ENCODE measurements at regions not wholly inside any gene's neighbourhood (a gene's known extent, or its start where the extent isn't known, plus 50 kb on each side); places are given as distances from the start of the nearest gene placed in this dataset.
"Not testable (repeated sequence)": the region's sequence is repeated elsewhere in the genome, so short reads cannot be mapped to it uniquely, and the experiment has no call there.

- Mint-ChIP-seq H3K4me3 (no peak overlapping the region), H3K27me3 (ENCODE audit: low read depth) (no peaks in the 10 kb centered on the region), H3K27ac (no peak overlapping the region), H3K9me3 (peaks cover 8% of the 10 kb centered on the region), H3K4me1 (ENCODE audit: low read depth) (no peaks in the 10 kb centered on the region), H3K36me3 (ENCODE audit: low read depth) (no peaks in the 10 kb centered on the region)
Measured at GRCh38 chr6:80930376-80930775, 822.1 kb downstream of the TENT5A start.

- H3K4me3 Mint-ChIP-seq: no peak overlapping the region
- H3K9me3 Mint-ChIP-seq: no peaks in the 10 kb centered on the region
- no peaks in the 10 kb centered on the region for H3K4me1 Mint-ChIP-seq (ENCODE audit: low read depth)
- H3K36me3 Mint-ChIP-seq (ENCODE audit: low read depth): no peaks in the 10 kb centered on the region
- H3K27ac Mint-ChIP-seq: no peak overlapping the region
- H3K27me3 Mint-ChIP-seq (ENCODE audit: low read depth): no peaks in the 10 kb centered on the region
Measured at GRCh38 chr6:80923816-80924215, 817.3 kb downstream of the BCKDHB start.

DNA sequence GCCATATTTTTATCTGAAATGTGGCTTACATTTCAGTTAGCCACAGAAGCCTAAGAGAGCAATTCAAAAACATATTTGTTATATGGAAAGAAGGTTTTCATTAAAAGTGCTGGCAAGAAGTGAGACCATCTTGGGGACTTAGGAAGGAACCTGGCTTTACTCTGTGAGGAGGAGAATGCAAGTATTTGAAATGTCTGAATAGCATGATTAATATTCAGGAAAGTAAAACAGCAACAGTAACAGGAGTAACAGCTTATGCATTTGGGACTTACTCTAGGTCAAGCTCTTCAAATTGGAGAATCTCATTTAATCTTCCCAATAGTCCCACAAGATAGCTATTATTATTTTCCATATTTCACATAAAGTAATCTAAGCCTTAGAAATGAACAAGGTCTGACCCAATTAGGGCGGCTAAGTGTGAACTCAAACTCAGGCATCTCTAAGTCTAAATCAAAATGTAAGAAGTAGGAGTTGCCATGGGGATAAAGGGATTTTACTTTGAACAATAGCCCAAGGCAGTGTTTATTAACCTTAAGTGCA, 816.5 kb downstream of the BCKDHB start:
- H3K27ac Mint-ChIP-seq: no peak overlapping the region
- no peaks in the 10 kb centered on the region for H3K27me3 Mint-ChIP-seq (ENCODE audit: low read depth)
- no peaks in the 10 kb centered on the region for H3K4me1 Mint-ChIP-seq (ENCODE audit: low read depth)
- no peaks in the 10 kb centered on the region for H3K9me3 Mint-ChIP-seq
- no peak overlapping the region for H3K4me3 Mint-ChIP-seq
- no peaks in the 10 kb centered on the region for H3K36me3 Mint-ChIP-seq (ENCODE audit: low read depth)

DNA sequence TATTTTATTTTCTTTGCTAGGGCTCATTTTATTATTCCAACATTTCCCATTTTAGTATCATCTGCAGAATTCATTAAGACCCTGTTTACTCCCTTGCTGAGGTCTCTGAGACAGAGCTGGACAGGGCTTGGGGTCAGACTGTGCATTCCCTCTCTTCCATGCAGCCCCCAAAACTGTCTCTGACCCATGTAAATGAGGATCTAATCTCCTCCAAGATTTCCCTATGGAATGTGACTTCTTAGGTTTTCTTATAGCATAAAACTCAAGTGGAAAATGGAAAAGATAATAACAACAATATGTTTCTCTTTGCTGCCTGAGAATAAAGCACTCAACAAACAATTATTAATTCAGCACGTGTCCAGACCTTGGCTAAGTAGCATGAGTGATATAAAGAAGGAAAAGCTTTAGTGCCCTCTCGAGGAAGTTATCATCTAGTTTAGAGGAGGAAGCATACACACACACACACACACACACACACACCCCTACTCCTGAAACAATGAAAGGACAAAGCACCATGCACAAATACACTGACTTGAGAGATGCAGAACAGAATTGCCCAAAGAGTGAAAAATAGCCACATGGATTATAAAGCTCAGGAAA, 815.5 kb downstream of the BCKDHB start:
- no peaks in the 10 kb centered on the region for H3K9me3 Mint-ChIP-seq
- no peak overlapping the region for H3K27ac Mint-ChIP-seq
- H3K36me3 Mint-ChIP-seq (ENCODE audit: low read depth): no peaks in the 10 kb centered on the region
- no peaks in the 10 kb centered on the region for H3K27me3 Mint-ChIP-seq (ENCODE audit: low read depth)
- H3K4me1 Mint-ChIP-seq (ENCODE audit: low read depth): no peaks in the 10 kb centered on the region
- H3K4me3 Mint-ChIP-seq: no peak overlapping the region

DNA sequence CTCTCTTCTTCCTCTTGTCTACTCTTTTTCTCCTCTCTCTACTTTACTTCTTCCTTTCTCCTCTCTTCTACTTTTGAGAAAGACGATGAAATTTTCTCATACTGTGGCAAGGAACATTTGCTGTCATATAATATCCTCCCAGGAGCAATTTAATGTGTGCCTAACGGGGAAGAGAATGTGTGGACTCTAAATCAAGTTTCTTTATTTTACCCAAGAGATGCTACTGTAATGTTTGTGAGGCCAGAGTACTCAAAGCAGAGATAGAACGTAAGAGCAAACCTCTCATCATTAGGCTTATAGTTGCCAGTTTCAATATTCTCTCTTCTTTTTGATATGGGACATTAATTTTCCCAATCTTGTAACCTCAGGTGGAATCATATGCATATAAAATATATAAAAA, 801.4 kb downstream of the BCKDHB start:
- H3K27ac Mint-ChIP-seq: no peak overlapping the region
- H3K36me3 Mint-ChIP-seq (ENCODE audit: low read depth): no peaks in the 10 kb centered on the region
- no peak overlapping the region for H3K4me3 Mint-ChIP-seq
- peaks cover 7% of the 10 kb centered on the region for H3K9me3 Mint-ChIP-seq
- no peaks in the 10 kb centered on the region for H3K27me3 Mint-ChIP-seq (ENCODE audit: low read depth)
- no peaks in the 10 kb centered on the region for H3K4me1 Mint-ChIP-seq (ENCODE audit: low read depth)

- peaks cover 14% of the 10 kb centered on the region for H3K9me3 Mint-ChIP-seq
- no peak overlapping the region for H3K4me3 Mint-ChIP-seq
- H3K36me3 Mint-ChIP-seq (ENCODE audit: low read depth): no peaks in the 10 kb centered on the region
- H3K27me3 Mint-ChIP-seq (ENCODE audit: low read depth): no peaks in the 10 kb centered on the region
- H3K27ac Mint-ChIP-seq: no peak overlapping the region
- no peaks in the 10 kb centered on the region for H3K4me1 Mint-ChIP-seq (ENCODE audit: low read depth)
Measured at GRCh38 chr6:80903711-80904110, 797.2 kb downstream of the BCKDHB start.

DNA sequence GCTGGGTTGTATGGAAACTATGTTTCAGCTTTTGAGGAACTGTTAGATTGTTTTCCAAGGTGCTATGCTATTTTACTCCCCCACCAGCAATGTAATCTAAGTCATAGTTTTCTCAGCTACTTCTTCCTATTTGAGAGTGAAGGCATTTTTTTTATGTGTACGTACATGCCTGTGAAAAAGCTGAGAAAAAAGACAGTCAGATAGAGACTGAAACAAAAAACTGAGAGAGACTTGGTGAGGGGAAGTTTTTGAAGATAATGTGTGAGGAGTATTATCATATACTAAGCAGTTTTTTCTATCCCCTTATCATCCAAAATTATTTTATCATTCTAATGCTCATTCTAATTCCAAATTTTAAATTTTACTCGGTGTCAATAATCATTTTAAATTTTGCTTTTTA, 780.0 kb downstream of the BCKDHB start:
- no peaks in the 10 kb centered on the region for H3K36me3 Mint-ChIP-seq (ENCODE audit: low read depth)
- H3K9me3 Mint-ChIP-seq: no peaks in the 10 kb centered on the region
- no peak overlapping the region for H3K4me3 Mint-ChIP-seq
- no peaks in the 10 kb centered on the region for H3K27me3 Mint-ChIP-seq (ENCODE audit: low read depth)
- H3K4me1 Mint-ChIP-seq (ENCODE audit: low read depth): peaks cover 2% of the 10 kb centered on the region
- H3K27ac Mint-ChIP-seq: no peak overlapping the region

DNA sequence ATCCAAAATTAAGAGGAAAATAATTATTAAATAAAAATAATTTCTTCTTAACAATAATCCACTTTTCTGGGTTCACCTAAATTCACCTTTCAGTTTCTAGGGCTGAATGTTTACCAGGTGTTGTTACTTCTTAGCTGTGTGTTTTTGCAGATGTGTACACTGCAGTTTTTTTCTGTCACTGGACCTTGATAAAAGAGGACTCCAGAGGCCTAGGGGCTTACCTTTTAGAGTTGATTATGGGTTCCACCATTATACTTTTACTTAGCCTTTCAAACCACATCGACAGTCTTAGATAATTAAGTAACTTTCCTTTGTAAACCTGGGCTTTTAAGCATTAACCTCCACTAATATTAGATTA, 766.5 kb downstream of the BCKDHB start:
- Mint-ChIP-seq H3K27me3 (ENCODE audit: low read depth) (no peaks in the 10 kb centered on the region), H3K9me3 (peaks cover 23% of the 10 kb centered on the region), H3K4me3 (no peak overlapping the region), H3K27ac (no peak overlapping the region), H3K4me1 (ENCODE audit: low read depth) (no peaks in the 10 kb centered on the region), H3K36me3 (ENCODE audit: low read depth) (no peaks in the 10 kb centered on the region)

GRCh38 chr6:80872199-80872950, 765.9 kb downstream of the BCKDHB start:
- Mint-ChIP-seq H3K9me3 (peaks cover 21% of the 10 kb centered on the region), H3K4me1 (ENCODE audit: low read depth) (no peaks in the 10 kb centered on the region), H3K27me3 (ENCODE audit: low read depth) (no peaks in the 10 kb centered on the region), H3K36me3 (ENCODE audit: low read depth) (no peaks in the 10 kb centered on the region), H3K4me3 (no peak overlapping the region), H3K27ac (no peak overlapping the region)

- Mint-ChIP-seq H3K4me3 (no peak overlapping the region), H3K27me3 (ENCODE audit: low read depth) (no peaks in the 10 kb centered on the region), H3K36me3 (ENCODE audit: low read depth) (no peaks in the 10 kb centered on the region), H3K9me3 (no peaks in the 10 kb centered on the region), H3K4me1 (ENCODE audit: low read depth) (no peaks in the 10 kb centered on the region), H3K27ac (no peak overlapping the region)
Measured at GRCh38 chr6:80862756-80863155, 756.3 kb downstream of the BCKDHB start.

- H3K9me3 Mint-ChIP-seq: peaks cover 5% of the 10 kb centered on the region
- no peaks in the 10 kb centered on the region for H3K27me3 Mint-ChIP-seq (ENCODE audit: low read depth)
- no peak overlapping the region for H3K4me3 Mint-ChIP-seq
- H3K4me1 Mint-ChIP-seq (ENCODE audit: low read depth): no peaks in the 10 kb centered on the region
- H3K36me3 Mint-ChIP-seq (ENCODE audit: low read depth): no peaks in the 10 kb centered on the region
- H3K27ac Mint-ChIP-seq: no peak overlapping the region
Measured at GRCh38 chr6:80860107-80860506, 753.6 kb downstream of the BCKDHB start.

DNA sequence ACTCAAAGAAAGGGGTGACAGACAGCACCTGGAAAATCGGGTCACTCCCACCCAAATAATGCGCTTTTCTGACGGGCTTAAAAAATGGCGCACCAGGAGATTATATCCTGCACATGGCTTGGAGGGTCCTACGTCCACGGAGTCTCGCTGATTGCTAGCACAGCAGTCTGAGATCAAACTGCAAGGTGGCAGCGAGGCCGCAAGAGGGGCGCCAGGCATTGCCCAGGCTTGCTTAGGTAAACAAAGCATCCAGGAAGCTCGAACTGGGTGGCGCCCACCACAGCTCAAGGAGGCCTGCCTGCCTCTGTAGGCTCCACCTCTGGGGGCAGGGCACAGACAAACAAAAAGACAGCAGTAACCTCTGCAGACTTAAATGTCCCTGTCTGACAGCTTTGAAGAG, 741.5 kb downstream of the BCKDHB start:
- not testable (repeated sequence) for H3K27ac Mint-ChIP-seq, H3K4me3 Mint-ChIP-seq

DNA sequence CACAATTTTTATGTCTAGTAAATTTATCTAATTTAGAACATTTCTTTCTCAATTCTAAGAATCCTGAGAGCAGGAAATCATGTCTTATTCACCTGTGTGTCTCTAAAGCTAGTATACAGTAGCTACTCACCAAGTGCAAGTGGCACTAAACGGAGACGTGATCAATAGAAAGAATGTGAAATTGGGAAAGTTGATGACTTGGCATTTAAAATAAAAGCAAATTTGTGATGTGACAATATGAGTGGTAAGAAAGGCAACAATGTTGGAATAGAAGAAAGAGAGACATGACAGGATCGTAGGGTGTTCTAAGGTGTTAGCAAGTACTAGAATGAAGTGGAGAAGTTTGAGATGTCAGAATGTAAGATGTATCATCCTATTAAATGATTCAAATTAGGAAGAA, 725.9 kb downstream of the BCKDHB start:
- no peak overlapping the region for H3K27ac Mint-ChIP-seq
- no peaks in the 10 kb centered on the region for H3K4me1 Mint-ChIP-seq (ENCODE audit: low read depth)
- H3K36me3 Mint-ChIP-seq (ENCODE audit: low read depth): no peaks in the 10 kb centered on the region
- no peaks in the 10 kb centered on the region for H3K27me3 Mint-ChIP-seq (ENCODE audit: low read depth)
- no peak overlapping the region for H3K4me3 Mint-ChIP-seq
- no peaks in the 10 kb centered on the region for H3K9me3 Mint-ChIP-seq

More for the DNA sequence above, 741.5 kb downstream of the BCKDHB start:
- not testable (repeated sequence) for H3K27me3 Mint-ChIP-seq (ENCODE audit: low read depth); H3K4me1 Mint-ChIP-seq (ENCODE audit: low read depth); H3K36me3 Mint-ChIP-seq (ENCODE audit: low read depth)
- peaks cover 26% of the 10 kb centered on the region for H3K9me3 Mint-ChIP-seq

DNA sequence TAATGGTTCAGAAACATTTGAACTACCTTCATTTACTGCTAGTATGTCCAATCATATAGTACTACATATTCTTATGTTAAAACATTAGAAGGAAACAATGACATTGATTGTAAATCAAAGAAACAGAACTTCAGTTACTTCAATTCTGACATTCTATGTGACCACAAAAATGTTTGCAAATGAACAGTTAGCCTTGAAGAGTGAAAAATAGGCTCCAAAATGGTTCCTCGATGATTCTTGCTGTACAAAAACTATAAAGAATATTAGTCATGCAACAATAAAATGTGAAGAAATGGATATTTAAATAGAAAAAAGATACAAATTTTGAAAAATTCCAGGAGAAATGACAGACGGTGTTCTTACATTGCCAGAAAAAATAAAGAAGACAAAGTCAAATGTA, 686.9 kb downstream of the BCKDHB start:
- no peak overlapping the region for H3K27ac Mint-ChIP-seq
- no peaks in the 10 kb centered on the region for H3K36me3 Mint-ChIP-seq (ENCODE audit: low read depth)
- peaks cover 4% of the 10 kb centered on the region for H3K9me3 Mint-ChIP-seq
- H3K4me3 Mint-ChIP-seq: no peak overlapping the region
- no peaks in the 10 kb centered on the region for H3K27me3 Mint-ChIP-seq (ENCODE audit: low read depth)
- no peaks in the 10 kb centered on the region for H3K4me1 Mint-ChIP-seq (ENCODE audit: low read depth)

DNA sequence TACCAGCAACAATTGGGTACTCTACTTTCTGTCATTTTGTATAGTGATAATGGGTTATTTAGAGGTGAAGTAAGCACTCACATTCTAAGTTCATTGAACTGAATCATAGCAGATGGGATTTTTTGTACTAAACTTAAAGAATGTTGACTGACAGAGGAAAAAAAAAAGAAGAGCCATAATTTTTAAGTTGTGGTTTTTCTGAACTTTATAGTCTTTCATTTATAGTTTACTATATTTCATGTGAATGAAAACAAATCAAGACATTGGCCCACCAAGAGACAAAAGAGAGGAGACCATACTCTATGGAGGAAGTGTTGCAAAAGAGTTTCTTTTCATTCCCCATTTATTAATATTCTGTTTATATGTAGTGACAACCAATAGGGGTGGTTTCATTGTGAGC, 685.7 kb downstream of the BCKDHB start:
- no peak overlapping the region for H3K4me3 Mint-ChIP-seq
- peaks cover 1% of the 10 kb centered on the region for H3K9me3 Mint-ChIP-seq
- H3K4me1 Mint-ChIP-seq (ENCODE audit: low read depth): no peaks in the 10 kb centered on the region
- H3K27me3 Mint-ChIP-seq (ENCODE audit: low read depth): no peaks in the 10 kb centered on the region
- no peaks in the 10 kb centered on the region for H3K36me3 Mint-ChIP-seq (ENCODE audit: low read depth)
- no peak overlapping the region for H3K27ac Mint-ChIP-seq

Measured in T-helper 1 cell treated with Interleukin-12 subunit alpha and Interleukin-12 subunit beta and Interleukin-4 antibody, amounts not matched to agents 30 μg/mL and 1 μg/mL, for 36 hours (primary cell).